NCI-H748 (cell line): ENCODE measurements at regions not wholly inside any gene's neighbourhood (a gene's known extent, or its start where the extent isn't known, plus 50 kb on each side); places are given as distances from the start of the nearest gene placed in this dataset.

Experiments used
- DNase-seq: peaks from one replicate; lab custom pipeline; 2025; ENCODE audit not compliant: unreplicated experiment; lab: John Stamatoyannopoulos, UW

GRCh38 chr15:61640756-61641155 is 411.7 kb upstream of the RORA start:
- DNase-seq: no peak

GRCh38 chr15:61639491-61639890 is 410.4 kb upstream of the RORA start:
- peak; percentile 3 for DNase-seq

- DNase-seq: no peak
Observed at GRCh38 chr15:61634837-61635236, 405.7 kb upstream of the RORA start.

GRCh38 chr15:61633951-61634350 is 404.8 kb upstream of the RORA start:
- no peak for DNase-seq

- no peak for DNase-seq
Observed at GRCh38 chr15:61629269-61629668, 400.2 kb upstream of the RORA start.

GRCh38 chr15:61624950-61625349 is 395.8 kb upstream of the RORA start:
- no peak for DNase-seq

GRCh38 chr15:61623746-61624145 is 394.6 kb upstream of the RORA start:
- no peak for DNase-seq

GRCh38 chr15:61621865-61622264 is 392.8 kb upstream of the RORA start:
- no peak for DNase-seq

GRCh38 chr15:61621146-61621545 is 392.0 kb upstream of the RORA start:
- DNase-seq: peak; percentile 18

GRCh38 chr15:61620151-61620550 is 391.0 kb upstream of the RORA start:
- no peak for DNase-seq

GRCh38 chr15:61613729-61614128 is 384.6 kb upstream of the RORA start:
- DNase-seq: no peak

- DNase-seq: no peak
Observed at GRCh38 chr15:61613138-61613537, 384.0 kb upstream of the RORA start.

- no peak for DNase-seq
Observed at GRCh38 chr15:61612111-61612510, 383.0 kb upstream of the RORA start.

GRCh38 chr15:61605343-61605742 is 376.2 kb upstream of the RORA start:
- no peak for DNase-seq

GRCh38 chr15:61598655-61599054 is 369.6 kb upstream of the RORA start:
- no peak for DNase-seq

GRCh38 chr15:61584410-61584809 is 355.3 kb upstream of the RORA start:
- DNase-seq: no peak

GRCh38 chr15:61582092-61582491 is 353.0 kb upstream of the RORA start:
- DNase-seq: no peak

- DNase-seq: no peak
Observed at GRCh38 chr15:61575597-61575996, 346.5 kb upstream of the RORA start.

- DNase-seq: no peak
Observed at GRCh38 chr15:61571026-61571425, 341.9 kb upstream of the RORA start.

GRCh38 chr15:61564785-61565184 is 335.7 kb upstream of the RORA start:
- no peak for DNase-seq

GRCh38 chr15:61558172-61559136 is 329.4 kb upstream of the RORA start:
- DNase-seq: no peak

GRCh38 chr15:61556037-61556648 is 327.0 kb upstream of the RORA start:
- DNase-seq: no peak
